Fibroblast of skin of right biceps (primary cell): ENCODE measurements at regions not wholly inside any gene's neighbourhood (a gene's known extent, or its start where the extent isn't known, plus 50 kb on each side); places are given as distances from the start of the nearest gene placed in this dataset.
"Not testable (repeated sequence)": the region's sequence is repeated elsewhere in the genome, so short reads cannot be mapped to it uniquely, and the experiment has no call there.

Source experiments
- DNase-seq: peaks from one replicate; pipeline ENCODE4 v3.0.0-alpha.2; 2013

GRCh38 chr11:7143908-7144307, 55.1 kb downstream of the RBMXL2 start:
- peak; percentile 10 for DNase-seq

- not testable (repeated sequence) for DNase-seq
Observed at GRCh38 chr11:7150104-7150503, 61.3 kb downstream of the RBMXL2 start.

GRCh38 chr11:7154881-7155361, 66.1 kb downstream of the RBMXL2 start:
- DNase-seq: peak; percentile 44

- no peak for DNase-seq
Observed at GRCh38 chr11:7160814-7161489, 72.2 kb downstream of the RBMXL2 start.

GRCh38 chr11:7165911-7166310, 77.1 kb downstream of the RBMXL2 start:
- DNase-seq: no peak

GRCh38 chr11:7167976-7168740, 79.4 kb downstream of the RBMXL2 start:
- DNase-seq: no peak

- no peak for DNase-seq
Observed at GRCh38 chr11:7168741-7168990, 79.9 kb downstream of the RBMXL2 start.

- DNase-seq: no peak
Observed at GRCh38 chr11:7170431-7170830, 81.3 kb upstream of the SYT9 start.

GRCh38 chr11:7175007-7175406, 76.7 kb upstream of the SYT9 start:
- DNase-seq: no peak

- peak; percentile 75 for DNase-seq
Observed at GRCh38 chr11:7186190-7186589, 65.5 kb upstream of the SYT9 start.

- no peak for DNase-seq
Observed at GRCh38 chr11:7186676-7187075, 65.0 kb upstream of the SYT9 start.

- not testable (repeated sequence) for DNase-seq
Observed at GRCh38 chr11:7192785-7193184, 58.9 kb upstream of the SYT9 start.

- DNase-seq: no peak
Observed at GRCh38 chr11:7196396-7197146, 55.1 kb upstream of the SYT9 start.

- DNase-seq: no peak
Observed at GRCh38 chr11:7197469-7197868, 54.2 kb upstream of the SYT9 start.
